H54 (cell line): ENCODE measurements at regions not wholly inside any gene's neighbourhood (a gene's known extent, or its start where the extent isn't known, plus 50 kb on each side); places are given as distances from the start of the nearest gene placed in this dataset.

Experiments
- DNase-seq: peaks from one replicate; pipeline ENCODE4 v3.0.0; 2011; ENCODE audit warnings: low spot score, mixed read lengths; ENCODE audit not compliant: insufficient read length
- FAIRE-seq: peaks from 3 replicates; lab custom pipeline; 2011; peaks lifted over from hg19 to GRCh38; lab: Jason Lieb, UNC
- POLR2A ChIP-seq: IDR thresholded peaks from 2 replicates; pipeline ENCODE4 v1.6.1; 2011; ENCODE audit warnings: low read depth, mild to moderate bottlenecking, low read length

GRCh38 chr6:98672681-98673475, 161.5 kb upstream of the POU3F2 start:
- no peak for DNase-seq
- no peak for FAIRE-seq
- TF ChIP-seq POLR2A, result no peak

GRCh38 chr6:98678481-98678880, 155.9 kb upstream of the POU3F2 start:
- FAIRE-seq (no peak), DNase-seq (no peak)
- TF ChIP-seq POLR2A, result no peak

- FAIRE-seq (no peak), DNase-seq (no peak)
- TF ChIP-seq POLR2A, result no peak
Observed at GRCh38 chr6:98686008-98686601, 148.3 kb upstream of the POU3F2 start.

- no peak for TF ChIP-seq POLR2A
- FAIRE-seq, result no peak
- DNase-seq, result no peak
Observed at GRCh38 chr6:98687752-98688151, 146.6 kb upstream of the POU3F2 start.

- TF ChIP-seq POLR2A, result no peak
- DNase-seq (no peak), FAIRE-seq (no peak)
Observed at GRCh38 chr6:98695091-98695801, 139.1 kb upstream of the POU3F2 start.

GRCh38 chr6:98711380-98711779, 123.0 kb upstream of the POU3F2 start:
- no peak for TF ChIP-seq POLR2A
- DNase-seq (no peak), FAIRE-seq (no peak)

- DNase-seq (no peak), FAIRE-seq (no peak)
- TF ChIP-seq POLR2A, result no peak
Observed at GRCh38 chr6:98716341-98716740, 118.0 kb upstream of the POU3F2 start.

- DNase-seq, result no peak
- TF ChIP-seq POLR2A, result no peak
- FAIRE-seq, result no peak
Observed at GRCh38 chr6:98717322-98717877, 117.0 kb upstream of the POU3F2 start.

GRCh38 chr6:98717988-98718387, 116.4 kb upstream of the POU3F2 start:
- DNase-seq, result no peak
- TF ChIP-seq POLR2A, result no peak
- FAIRE-seq, result no peak

GRCh38 chr6:98724537-98724936, 109.8 kb upstream of the POU3F2 start:
- TF ChIP-seq POLR2A, result no peak
- DNase-seq (no peak), FAIRE-seq (no peak)

- no peak for TF ChIP-seq POLR2A
- no peak for FAIRE-seq
Observed at GRCh38 chr6:98747273-98747672, 87.1 kb upstream of the POU3F2 start.

GRCh38 chr6:98747960-98748359, 86.4 kb upstream of the POU3F2 start:
- FAIRE-seq (no peak), DNase-seq (no peak)
- no peak for TF ChIP-seq POLR2A

More at GRCh38 chr6:98747273-98747672, 87.1 kb upstream of the POU3F2 start:
- no peak for DNase-seq

GRCh38 chr6:98759459-98759858, 74.9 kb upstream of the POU3F2 start:
- TF ChIP-seq POLR2A, result no peak
- FAIRE-seq (no peak), DNase-seq (no peak)

GRCh38 chr6:98764373-98764911, 69.9 kb upstream of the POU3F2 start:
- TF ChIP-seq POLR2A, result no peak
- FAIRE-seq, result no peak
- no peak for DNase-seq
